ENCODE measurements at regions not wholly inside any gene's neighbourhood (a gene's known extent, or its start where the extent isn't known, plus 50 kb on each side); places are given as distances from the start of the nearest gene placed in this dataset.

DNA sequence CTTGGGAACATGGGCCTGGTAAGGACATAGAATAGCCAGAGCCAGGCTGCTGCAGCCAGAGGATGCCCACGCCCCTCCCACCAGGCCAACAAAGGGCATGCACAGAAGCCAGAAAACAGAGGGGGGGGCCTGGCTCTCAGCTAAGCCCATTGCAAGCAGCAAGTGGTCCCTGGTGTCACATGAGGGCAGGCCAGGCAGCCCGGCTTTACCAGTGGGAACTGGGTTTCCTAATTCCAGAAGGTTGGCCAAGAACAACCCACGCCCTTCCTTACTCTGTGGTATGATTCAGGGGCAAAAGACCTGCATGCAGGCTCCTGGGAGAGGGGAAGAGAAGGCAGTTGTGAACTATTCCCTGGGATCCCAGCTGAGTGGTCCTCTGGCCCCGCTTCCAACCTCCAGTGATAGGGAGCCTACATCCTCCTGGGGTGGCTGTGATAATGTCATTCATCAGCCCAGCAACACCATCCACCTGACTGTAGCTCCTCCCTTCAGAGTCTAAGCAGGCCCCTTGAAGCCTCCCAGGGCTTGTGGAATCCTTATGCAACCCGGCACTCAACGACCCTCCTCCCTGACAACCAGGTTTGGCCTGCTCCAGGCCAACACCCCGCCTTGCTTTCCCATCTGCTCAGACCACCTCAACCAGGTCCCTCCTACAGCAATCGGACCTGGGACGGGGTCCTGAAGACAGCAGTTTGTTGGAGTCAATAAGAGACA, 62.1 kb upstream of the LMO1 start:
- TF ChIP-seq CTCF (IDR thresholded peaks at IDR 0.05): no peak
- no peak for TF ChIP-seq POLR2A (IDR thresholded peaks at IDR 0.05)
- no peak for TF ChIP-seq EP300 (IDR thresholded peaks at IDR 0.05)
